GM12878 (cell line): ENCODE measurements at regions not wholly inside any gene's neighbourhood (a gene's known extent, or its start where the extent isn't known, plus 50 kb on each side); places are given as distances from the start of the nearest gene placed in this dataset.
"Not testable (repeated sequence)": the region's sequence is repeated elsewhere in the genome, so short reads cannot be mapped to it uniquely, and the experiment has no call there.

Source experiments
- ATAC-seq: fragments of 200-7000 bp; cut with Tn5 transposase; 3 replicates; pipeline ENCODE4 v1.9.1; 2020; ENCODE audit warnings: mild to moderate bottlenecking, moderate library complexity
- BruUV-seq: library from RNA; stranded (reverse); fragments of 400-500 nt; replicated peaks from 2 replicates; lab custom pipeline; 2021; lab: Mats Ljungman, UMichigan
- CTCF ChIA-PET: fragments of 300-600 bp; sonication (Branson Sonifier 250); formaldehyde crosslinking; extraction: SDS; loops from one replicate; lab custom pipeline; 2021; ENCODE audit warnings: inconsistent platforms; lab: Yijun Ruan, JAX
- POLR2A ChIA-PET: fragments of 350-600 bp; formaldehyde crosslinking; extraction: SDS; loops from one replicate; lab custom pipeline; 2021; ENCODE audit warnings: inconsistent platforms; lab: Charles Lee
- RAD21 ChIA-PET: fragments of 300-600 bp; sonication (Branson Sonifier 250); formaldehyde crosslinking; loops from one replicate; lab custom pipeline; 2023; ENCODE audit warnings: antibody characterized with exemption; ENCODE audit not compliant: unreplicated experiment; lab: Charles Lee
- SMC1A ChIA-PET: fragments of 300-600 bp; sonication (Branson Sonifier 250); formaldehyde crosslinking; loops from one replicate; lab custom pipeline; 2023; ENCODE audit not compliant: unreplicated experiment, uncharacterized antibody; lab: Charles Lee
- DNase-seq: peaks from one replicate; pipeline ENCODE4 v3.0.0-alpha.2; 2011; ENCODE audit warnings: low read depth, low spot score
- FAIRE-seq: peaks from 3 replicates; lab custom pipeline; 2011; peaks lifted over from hg19 to GRCh38; lab: Jason Lieb, UNC
- H2AFZ ChIP-seq: 2 replicates; pipeline ENCODE4 v1.6.0; 2011; ENCODE audit warnings: low read depth, low read length, control low read depth; ENCODE audit not compliant: control insufficient read depth
- H3K27ac ChIP-seq: 2 replicates; pipeline ENCODE4 v1.5.1; 2011; ENCODE audit warnings: control low read depth; ENCODE audit not compliant: control insufficient read depth, insufficient read depth
- H3K27me3 ChIP-seq, 2 experiments: replicated peaks in 1 of 2; 2 replicates each; pipeline versions ENCODE4 v1.6.0 to v1.6.1; 2011; ENCODE audit warnings: low read length in 1 of 2; ENCODE audit not compliant: control insufficient read depth in 2 of 2, insufficient read depth in 2 of 2
- H3K36me3 ChIP-seq, 2 experiments: 2 replicates each; pipeline ENCODE4 v1.5.1; 2011; ENCODE audit warnings: low read length in 1 of 2; ENCODE audit not compliant: control insufficient read depth in 2 of 2, insufficient read depth in 2 of 2
- H3K4me1 ChIP-seq: 2 replicates; pipeline ENCODE4 v1.6.1; 2011; ENCODE audit warnings: mild to moderate bottlenecking, low read length, moderate library complexity, mixed read lengths; ENCODE audit not compliant: control insufficient read depth, insufficient read depth
- H3K4me2 ChIP-seq: 2 replicates; pipeline ENCODE4 v1.6.0; 2011; ENCODE audit warnings: control low read depth; ENCODE audit not compliant: control insufficient read depth, insufficient read depth
- H3K4me3 ChIP-seq: fragments of 200-600 bp; sonication (generic); 2 replicates; pipeline ENCODE4 v1.5.1; 2016
- H3K79me2 ChIP-seq: 2 replicates; pipeline ENCODE4 v1.6.0; 2011; ENCODE audit warnings: low read length; ENCODE audit not compliant: control insufficient read depth, insufficient read depth
- H3K9ac ChIP-seq: 2 replicates; pipeline ENCODE4 v1.8.0; 2011; ENCODE audit warnings: low read length, control low read depth, mixed read lengths; ENCODE audit not compliant: control insufficient read depth, insufficient read depth
- H3K9me3 ChIP-seq: replicated peaks from 3 replicates; pipeline ENCODE4 v1.5.1; 2011; ENCODE audit warnings: mild to moderate bottlenecking, low read length; ENCODE audit not compliant: control insufficient read depth, insufficient read depth
- H4K20me1 ChIP-seq: 2 replicates; pipeline ENCODE4 v1.6.0; 2011; ENCODE audit not compliant: control insufficient read depth, insufficient read depth
- CBX3 ChIP-seq: fragments of 200-600 bp; sonication (generic); IDR thresholded peaks from 2 replicates; pipeline ENCODE4 v1.6.1; 2016; ENCODE audit warnings: low read depth, borderline replicate concordance
- CEBPB ChIP-seq, 2 experiments: fragments of 150-350 bp in 1 of 2; IDR thresholded peaks; 2 replicates each; pipeline ENCODE4 v1.6.1; 2012 to 2014; ENCODE audit warnings: low read depth in 2 of 2, low read length in 2 of 2, borderline replicate concordance in 1 of 2, inconsistent platforms in 1 of 2
- CHD2 ChIP-seq: IDR thresholded peaks from 2 replicates; pipeline ENCODE4 v1.6.1; 2011; ENCODE audit warnings: low read depth, low read length, improper control_type of control experiment, borderline replicate concordance
- CREB1 ChIP-seq: IDR thresholded peaks from 2 replicates; pipeline ENCODE4 v1.6.1; 2012; ENCODE audit warnings: low read depth, mild to moderate bottlenecking, inconsistent platforms
- EED ChIP-seq: sonication (generic); IDR thresholded peaks from 2 replicates; pipeline ENCODE4 v1.6.1; 2016; ENCODE audit warnings: antibody characterized with exemption, low read depth
- FOXK2 ChIP-seq: fragments of 450-650 bp; IDR thresholded peaks from 2 replicates; pipeline ENCODE4 v1.6.1; 2017; ENCODE audit warnings: mild to moderate bottlenecking, moderate library complexity
- GABPA ChIP-seq: IDR thresholded peaks from 2 replicates; pipeline ENCODE4 v1.6.1; 2014; ENCODE audit warnings: antibody characterized with exemption, low read depth, mild to moderate bottlenecking, inconsistent platforms
- IRF3 ChIP-seq: fragments of 450-650 bp; IDR thresholded peaks from 2 replicates; pipeline ENCODE4 v1.6.1; 2014; ENCODE audit warnings: mild to moderate bottlenecking
- MEF2B ChIP-seq: fragments of 450-650 bp; IDR thresholded peaks from 2 replicates; pipeline ENCODE4 v1.6.1; 2018; ENCODE audit warnings: mild to moderate bottlenecking, moderate library complexity; ENCODE audit not compliant: partially characterized antibody, poor library complexity, severe bottlenecking
- NFYA ChIP-seq: IDR thresholded peaks from 2 replicates; pipeline ENCODE4 v1.6.1; 2011; ENCODE audit warnings: low read depth, mild to moderate bottlenecking, low read length, improper control_type of control experiment, borderline replicate concordance
- RAD21 ChIP-seq: IDR thresholded peaks from 2 replicates; pipeline ENCODE4 v1.6.1; 2011; ENCODE audit warnings: mild to moderate bottlenecking, low read depth, low read length, moderate library complexity; ENCODE audit not compliant: insufficient read depth
- RELA ChIP-seq: fragments of 450-650 bp; IDR thresholded peaks from 2 replicates; pipeline ENCODE4 v1.8.0; 2014; ENCODE audit warnings: borderline replicate concordance; ENCODE audit not compliant: partially characterized antibody
- SMC3 ChIP-seq: IDR thresholded peaks from 2 replicates; pipeline ENCODE4 v1.6.1; 2011; ENCODE audit warnings: low read length, improper control_type of control experiment, borderline replicate concordance
- SREBF2 ChIP-seq: IDR thresholded peaks from 2 replicates; pipeline ENCODE4 v1.6.1; 2012; ENCODE audit warnings: mild to moderate bottlenecking, low read length
- WRNIP1 ChIP-seq: IDR thresholded peaks from 2 replicates; pipeline ENCODE4 v1.6.1; 2011; ENCODE audit warnings: low read depth, low read length, improper control_type of control experiment, borderline replicate concordance
- WGBS: methylation state at CpG from one replicate; pipeline ENCODE4 v1.1.6; 2016; ENCODE audit warnings: low lambda C conversion rate; ENCODE audit not compliant: insufficient replicate concordance, insufficient coverage; ENCODE audit errors: missing lambda C conversion rate; 5-methylcytosine and 5-hydroxymethylcytosine counted together
- in situ Hi-C: fragments of 300-500 bp; cut with MboI; formaldehyde crosslinking; loops from 9 replicates; pipeline ENCODE4 v1.14.3; 2018; ENCODE audit warnings: mixed read lengths
- intact Hi-C: fragments of 100-400 bp; cut with micrococcal nuclease; formaldehyde crosslinking; loops from one replicate; pipeline ENCODE4 v1.14.2; 2022; ENCODE audit not compliant: unreplicated experiment
- TF ChIP-seq, protein P1 (sequence below): IDR thresholded peaks from 2 replicates; pipeline ENCODE4 v1.6.1; 2011; ENCODE audit warnings: mild to moderate bottlenecking, low read depth, low read length, moderate library complexity; ENCODE audit not compliant: insufficient replicate concordance

- DNase-seq (no peak), FAIRE-seq (no peak), ATAC-seq (no peak)
- no peaks in the 10 kb centered on the region for H3K36me3 ChIP-seq
- in situ Hi-C loops: no loop called here
- no peak overlapping the region for H2AFZ ChIP-seq
- CTCF ChIA-PET: no interaction called here
- 33% methylated on average over 3 of the region's 3 CpGs for whole genome bisulfite sequencing
- SMC1A ChIA-PET: no interaction called here
- H3K4me1 ChIP-seq: no peaks in the 10 kb centered on the region
- H3K9ac ChIP-seq: no peak overlapping the region
- TF ChIP-seq RAD21 (no peak), GABPA (no peak), CREB1 (no peak), RELA (no peak), SREBF2 (no peak), EED (no peak), CEBPB (IDR thresholded peaks at IDR 0.05; ENCODE audit: borderline replicate concordance in 1 of 2, low read depth in 2 of 2, low read length in 2 of 2) (no peak), NFYA (no peak), MEF2B (no peak), WRNIP1 (no peak), CBX3 (no peak), IRF3 (no peak), FOXK2 (no peak), SMC3 (no peak), CHD2 (no peak)
- TF ChIP-seq, protein P1, sequence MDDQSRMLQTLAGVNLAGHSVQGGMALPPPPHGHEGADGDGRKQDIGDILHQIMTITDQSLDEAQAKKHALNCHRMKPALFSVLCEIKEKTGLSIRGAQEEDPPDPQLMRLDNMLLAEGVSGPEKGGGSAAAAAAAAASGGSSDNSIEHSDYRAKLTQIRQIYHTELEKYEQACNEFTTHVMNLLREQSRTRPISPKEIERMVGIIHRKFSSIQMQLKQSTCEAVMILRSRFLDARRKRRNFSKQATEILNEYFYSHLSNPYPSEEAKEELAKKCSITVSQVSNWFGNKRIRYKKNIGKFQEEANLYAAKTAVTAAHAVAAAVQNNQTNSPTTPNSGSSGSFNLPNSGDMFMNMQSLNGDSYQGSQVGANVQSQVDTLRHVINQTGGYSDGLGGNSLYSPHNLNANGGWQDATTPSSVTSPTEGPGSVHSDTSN: no peak
- no peaks in the 10 kb centered on the region for H4K20me1 ChIP-seq
- BruUV-seq: no TSS peak
- POLR2A ChIA-PET: no interaction called here
- no peak overlapping the region for H3K27ac ChIP-seq
- no peak overlapping the region for H3K4me2 ChIP-seq
- H3K27me3 ChIP-seq: no peaks in the 10 kb centered on the region
- intact Hi-C loops: no loop called here
- no peaks in the 10 kb centered on the region for H3K79me2 ChIP-seq
- H3K4me3 ChIP-seq: no peak overlapping the region
- RAD21 ChIA-PET: no interaction called here
- H3K9me3 ChIP-seq: no peaks in the 10 kb centered on the region; the same call in 1 of the 3 replicates
These were observed 357.6 kb downstream of the SFMBT2 start for GRCh38 chr10:7053195-7053594.

DNA sequence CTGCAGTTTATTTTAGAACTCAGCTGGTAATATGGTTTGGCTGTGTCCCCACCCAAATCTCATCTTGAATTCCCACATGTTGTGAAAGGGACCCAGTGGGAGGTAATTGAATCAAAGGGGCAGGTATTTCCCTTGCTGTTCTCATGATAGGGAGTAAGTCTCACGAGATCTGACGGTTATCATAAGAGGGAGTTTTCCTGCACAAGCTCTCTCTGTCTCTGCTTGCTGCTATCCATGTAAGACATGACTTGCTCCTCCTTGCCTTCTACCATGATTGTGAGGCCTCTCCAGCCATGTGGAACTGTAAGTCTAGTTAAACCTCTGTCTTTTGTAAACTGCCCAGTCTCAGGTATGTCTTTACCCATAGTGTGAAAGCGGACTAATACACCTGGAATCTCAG lies 360.8 kb downstream of the SFMBT2 start:
- FAIRE-seq, POLR2A ChIA-PET, H3K9ac ChIP-seq, H3K79me2 ChIP-seq, H3K27me3 ChIP-seq, RAD21 ChIA-PET, SMC1A ChIA-PET, CTCF ChIA-PET, BruUV-seq, in situ Hi-C loops, H3K4me3 ChIP-seq, H3K36me3 ChIP-seq, H3K4me2 ChIP-seq, H3K4me1 ChIP-seq, H3K27ac ChIP-seq, DNase-seq, ATAC-seq, H3K9me3 ChIP-seq, H4K20me1 ChIP-seq, intact Hi-C loops, H2AFZ ChIP-seq: not testable (repeated sequence)
- 37% methylated on average over 3 of the region's 3 CpGs for WGBS
